ENCODE measurements at regions not wholly inside any gene's neighbourhood (a gene's known extent, or its start where the extent isn't known, plus 50 kb on each side); places are given as distances from the start of the nearest gene placed in this dataset.
A peak's percentile ranks its signal among the peaks of the same experiment; 100 is the strongest.

- no peaks in the 10 kb centered on the region for H3K36me3 ChIP-seq (ENCODE audit: control insufficient read depth in 1 of 2, insufficient read depth in 2 of 2, low read length in 2 of 2)
- H3K4me3 ChIP-seq (ENCODE audit: low read depth in 1 of 2, low read length in 2 of 2), result no peak overlapping the region
- H3K4me1 ChIP-seq (ENCODE audit: control insufficient read depth in 1 of 2, insufficient read depth in 2 of 2, low read length in 2 of 2), result peaks cover 0 to 6% of the 10 kb centered on the region in 2 donors
- no peaks in the 10 kb centered on the region for H3K9me3 ChIP-seq (ENCODE audit: control insufficient read depth in 1 of 2, low read length in 2 of 2)
- H3K27me3 ChIP-seq (ENCODE audit: low read depth, low read length), result no peaks in the 10 kb centered on the region
- no peak overlapping the region for H3K27ac ChIP-seq (ENCODE audit: low read length)
These were observed 117.0 kb downstream of the METRNL start for GRCh38 chr17:83196366-83196765.

- H3K36me3 ChIP-seq (ENCODE audit: control insufficient read depth in 1 of 2, insufficient read depth in 2 of 2, low read length in 2 of 2), result no peaks in the 10 kb centered on the region
- H3K4me1 ChIP-seq (ENCODE audit: control insufficient read depth in 1 of 2, insufficient read depth in 2 of 2, low read length in 2 of 2), result peaks cover 0 to 6% of the 10 kb centered on the region in 2 donors
- H3K9me3 ChIP-seq (ENCODE audit: control insufficient read depth in 1 of 2, low read length in 2 of 2), result no peaks in the 10 kb centered on the region
- no peak overlapping the region for H3K27ac ChIP-seq (ENCODE audit: low read length)
- no peak overlapping the region for H3K4me3 ChIP-seq (ENCODE audit: low read depth in 1 of 2, low read length in 2 of 2)
- no peaks in the 10 kb centered on the region for H3K27me3 ChIP-seq (ENCODE audit: low read depth, low read length)
These were observed 117.8 kb downstream of the METRNL start for GRCh38 chr17:83196973-83197880.

GRCh38 chr17:83198366-83199341, 119.2 kb downstream of the METRNL start:
- peaks cover 0 to 6% of the 10 kb centered on the region in 2 donors for H3K4me1 ChIP-seq (ENCODE audit: control insufficient read depth in 1 of 2, insufficient read depth in 2 of 2, low read length in 2 of 2)

GRCh38 chr17:83199500-83200201, 120.2 kb downstream of the METRNL start:
- peaks cover 0 to 6% of the 10 kb centered on the region in 2 donors for H3K4me1 ChIP-seq (ENCODE audit: control insufficient read depth in 1 of 2, insufficient read depth in 2 of 2, low read length in 2 of 2)
- no peaks in the 10 kb centered on the region for H3K9me3 ChIP-seq (ENCODE audit: control insufficient read depth in 1 of 2, low read length in 2 of 2)
- H3K27ac ChIP-seq (ENCODE audit: low read length), result peak overlapping the region; percentile 78
- H3K27me3 ChIP-seq (ENCODE audit: low read depth, low read length), result no peaks in the 10 kb centered on the region
- no peaks in the 10 kb centered on the region for H3K36me3 ChIP-seq (ENCODE audit: control insufficient read depth in 1 of 2, insufficient read depth in 2 of 2, low read length in 2 of 2)
- no peak overlapping the region for H3K4me3 ChIP-seq (ENCODE audit: low read depth in 1 of 2, low read length in 2 of 2)

More at GRCh38 chr17:83198366-83199341, 119.2 kb downstream of the METRNL start:
- H3K4me3 ChIP-seq (ENCODE audit: low read depth in 1 of 2, low read length in 2 of 2), result no peak overlapping the region
- H3K9me3 ChIP-seq (ENCODE audit: control insufficient read depth in 1 of 2, low read length in 2 of 2), result no peaks in the 10 kb centered on the region
- peak overlapping the region; percentile 39 for H3K27ac ChIP-seq (ENCODE audit: low read length)
- no peaks in the 10 kb centered on the region for H3K27me3 ChIP-seq (ENCODE audit: low read depth, low read length)
- no peaks in the 10 kb centered on the region for H3K36me3 ChIP-seq (ENCODE audit: control insufficient read depth in 1 of 2, insufficient read depth in 2 of 2, low read length in 2 of 2)

DNA sequence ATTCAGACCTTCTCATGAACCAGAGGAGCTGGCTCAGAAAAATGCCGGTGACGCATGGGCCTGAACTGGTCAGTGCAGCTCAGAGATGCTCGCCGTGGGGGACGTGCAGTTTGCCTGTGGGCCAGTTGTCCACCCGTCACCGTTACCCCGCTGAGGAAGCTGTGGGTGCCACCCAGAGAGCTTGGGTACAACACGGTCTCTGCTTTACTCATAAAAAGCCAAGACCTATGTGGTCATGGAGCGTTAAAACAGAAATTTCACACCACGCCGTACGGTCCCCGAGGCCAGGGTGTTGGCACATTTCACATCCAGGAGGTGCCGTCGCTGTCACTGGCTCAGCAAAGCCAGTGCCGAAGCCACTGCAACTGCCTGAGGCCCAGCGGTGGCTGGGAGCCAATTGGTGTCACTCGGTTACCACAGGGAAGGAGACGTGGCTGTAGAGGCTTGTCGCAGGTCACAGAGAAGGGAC, 120.9 kb downstream of the METRNL start:
- no peaks in the 10 kb centered on the region for H3K9me3 ChIP-seq (ENCODE audit: control insufficient read depth in 1 of 2, low read length in 2 of 2)
- peaks cover 0 to 6% of the 10 kb centered on the region in 2 donors for H3K4me1 ChIP-seq (ENCODE audit: control insufficient read depth in 1 of 2, insufficient read depth in 2 of 2, low read length in 2 of 2)
- peak overlapping the region; percentile 78 for H3K27ac ChIP-seq (ENCODE audit: low read length)
- H3K4me3 ChIP-seq (ENCODE audit: low read depth in 1 of 2, low read length in 2 of 2), result no peak overlapping the region
- H3K27me3 ChIP-seq (ENCODE audit: low read depth, low read length), result no peaks in the 10 kb centered on the region
- no peaks in the 10 kb centered on the region for H3K36me3 ChIP-seq (ENCODE audit: control insufficient read depth in 1 of 2, insufficient read depth in 2 of 2, low read length in 2 of 2)

DNA sequence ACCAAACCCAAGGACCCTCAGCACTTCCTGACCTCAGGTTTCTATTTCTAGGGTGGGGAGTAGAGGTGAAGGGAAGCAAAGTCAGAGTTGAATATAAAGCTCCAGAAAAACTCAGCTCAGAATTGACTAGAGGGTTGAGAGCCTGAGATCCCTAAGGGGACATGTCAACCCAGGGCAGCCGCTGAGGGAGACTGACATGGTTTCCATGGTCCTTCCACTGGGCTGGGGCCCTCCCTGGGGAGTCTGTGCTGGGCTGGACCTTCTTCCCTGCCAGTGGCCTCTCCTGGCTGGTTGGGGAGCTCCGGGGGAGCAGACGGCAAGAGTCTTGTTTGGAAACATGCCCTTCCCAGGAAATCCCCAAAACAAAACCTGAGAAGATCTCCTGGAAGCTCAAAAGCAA, 121.3 kb downstream of the METRNL start:
- Histone ChIP-seq H3K4me3 (ENCODE audit: low read depth in 1 of 2, low read length in 2 of 2) (no peak overlapping the region), H3K4me1 (ENCODE audit: control insufficient read depth in 1 of 2, insufficient read depth in 2 of 2, low read length in 2 of 2) (peaks cover 0 to 4% of the 10 kb centered on the region in 2 donors), H3K27ac (ENCODE audit: low read length) (peak overlapping the region; percentile 78), H3K36me3 (ENCODE audit: control insufficient read depth in 1 of 2, insufficient read depth in 2 of 2, low read length in 2 of 2) (no peaks in the 10 kb centered on the region), H3K9me3 (ENCODE audit: control insufficient read depth in 1 of 2, low read length in 2 of 2) (no peaks in the 10 kb centered on the region), H3K27me3 (ENCODE audit: low read depth, low read length) (no peaks in the 10 kb centered on the region)

DNA sequence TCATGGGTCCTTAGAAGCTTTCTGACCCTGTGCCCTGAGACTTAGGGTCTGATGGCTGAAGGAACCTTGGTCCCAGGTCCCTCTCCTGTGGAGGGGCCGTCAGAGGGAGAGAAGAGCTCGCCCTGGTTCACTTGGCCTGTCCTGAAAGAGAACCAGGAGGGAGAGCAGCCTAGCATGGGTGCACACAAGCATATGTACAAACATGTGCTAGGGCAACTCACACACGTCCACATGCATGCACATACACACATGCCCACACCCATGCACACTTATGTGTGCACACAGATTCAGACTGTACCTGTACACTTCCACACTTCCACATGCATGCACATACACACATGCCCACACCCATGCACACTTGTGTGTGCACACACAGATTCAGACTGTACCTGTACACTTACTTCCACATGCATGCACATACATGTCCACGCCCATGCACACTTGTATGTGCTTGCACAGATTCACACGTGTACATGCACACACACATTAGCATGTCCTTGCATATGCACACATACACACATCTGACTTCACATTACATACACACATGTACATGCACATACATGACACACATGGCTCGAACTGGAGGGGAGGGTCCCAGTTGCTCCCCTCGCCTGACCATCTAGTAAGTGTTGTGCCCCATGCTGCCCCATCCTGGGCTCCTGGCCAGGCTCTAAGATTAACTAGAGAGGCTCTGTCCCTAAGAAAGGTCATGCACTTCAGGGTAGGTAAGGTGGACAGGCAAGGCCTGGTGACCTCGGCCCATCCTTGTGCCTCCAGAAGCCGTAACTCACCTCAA, 122.0 kb downstream of the METRNL start:
- Histone ChIP-seq H3K27ac (ENCODE audit: low read length) (peak overlapping the region; percentile 78), H3K27me3 (ENCODE audit: low read depth, low read length) (no peaks in the 10 kb centered on the region), H3K4me3 (ENCODE audit: low read depth in 1 of 2, low read length in 2 of 2) (no peak overlapping the region), H3K9me3 (ENCODE audit: control insufficient read depth in 1 of 2, low read length in 2 of 2) (no peaks in the 10 kb centered on the region), H3K36me3 (ENCODE audit: control insufficient read depth in 1 of 2, insufficient read depth in 2 of 2, low read length in 2 of 2) (no peaks in the 10 kb centered on the region), H3K4me1 (ENCODE audit: control insufficient read depth in 1 of 2, insufficient read depth in 2 of 2, low read length in 2 of 2) (no peaks in the 10 kb centered on the region)

GRCh38 chr17:83202002-83203000, 122.9 kb downstream of the METRNL start:
- Histone ChIP-seq H3K4me3 (ENCODE audit: low read depth in 1 of 2, low read length in 2 of 2) (no peak overlapping the region), H3K27ac (ENCODE audit: low read length) (no peak overlapping the region), H3K27me3 (ENCODE audit: low read depth, low read length) (no peaks in the 10 kb centered on the region), H3K4me1 (ENCODE audit: control insufficient read depth in 1 of 2, insufficient read depth in 2 of 2, low read length in 2 of 2) (no peaks in the 10 kb centered on the region), H3K9me3 (ENCODE audit: control insufficient read depth in 1 of 2, low read length in 2 of 2) (no peaks in the 10 kb centered on the region), H3K36me3 (ENCODE audit: control insufficient read depth in 1 of 2, insufficient read depth in 2 of 2, low read length in 2 of 2) (no peaks in the 10 kb centered on the region)

- Histone ChIP-seq H3K4me3 (ENCODE audit: low read depth in 1 of 2, low read length in 2 of 2) (no peak overlapping the region), H3K4me1 (ENCODE audit: control insufficient read depth in 1 of 2, insufficient read depth in 2 of 2, low read length in 2 of 2) (no peaks in the 10 kb centered on the region), H3K27me3 (ENCODE audit: low read depth, low read length) (no peaks in the 10 kb centered on the region), H3K9me3 (ENCODE audit: control insufficient read depth in 1 of 2, low read length in 2 of 2) (no peaks in the 10 kb centered on the region), H3K36me3 (ENCODE audit: control insufficient read depth in 1 of 2, insufficient read depth in 2 of 2, low read length in 2 of 2) (no peaks in the 10 kb centered on the region), H3K27ac (ENCODE audit: low read length) (peak overlapping the region; percentile 80)
These were observed 123.7 kb downstream of the METRNL start for GRCh38 chr17:83203073-83203471.

All from muscle layer of duodenum (tissue), 2 donors.